Stomach (tissue), 8 donors: ENCODE measurements at regions not wholly inside any gene's neighbourhood (a gene's known extent, or its start where the extent isn't known, plus 50 kb on each side); places are given as distances from the start of the nearest gene placed in this dataset.

ENCODE experiments used
- DNase-seq, 2 donors: peaks; one replicate each; pipeline versions ENCODE4 v3.0.0 to v3.0.0-alpha.2; 2013 to 2019
- H3K27ac ChIP-seq, 5 donors: fragments of 200-600 bp in 4 of 5; sonication (generic) in 4 of 5; one replicate each; pipeline ENCODE4 v1.5.1; 2013 to 2019; ENCODE audit warnings: mild to moderate bottlenecking in 1 of 5, moderate library complexity in 1 of 5
- H3K27me3 ChIP-seq, 3 donors: fragments of 200-600 bp; sonication (generic); one replicate each; pipeline ENCODE4 v1.5.1; 2017 to 2019; ENCODE audit warnings: mixed run types in 1 of 3
- H3K36me3 ChIP-seq, 4 donors: fragments of 200-600 bp; sonication (generic); 1 replicate in 3 of 4; 2 replicates in 1 of 4; pipeline ENCODE4 v1.5.1; 2016 to 2019
- H3K4me1 ChIP-seq, 4 donors: fragments of 200-600 bp; sonication (generic); one replicate each; pipeline ENCODE4 v1.5.1; 2016 to 2019
- H3K4me3 ChIP-seq, 4 donors: fragments of 200-600 bp; sonication (generic) in 3 of 4; one replicate each; pipeline ENCODE4 v1.5.1; 2016 to 2019; ENCODE audit warnings: mild to moderate bottlenecking in 1 of 4
- H3K9me3 ChIP-seq, 4 donors: fragments of 200-600 bp; sonication (generic); one replicate each; pipeline ENCODE4 v1.5.1; 2016 to 2019
- EP300 ChIP-seq: sonication (generic); formaldehyde crosslinking; IDR thresholded peaks from one replicate; pipeline ENCODE4 v1.6.1; 2017; ENCODE audit warnings: antibody characterized with exemption
- POLR2A ChIP-seq, 4 donors: fragments of 450-650 bp; IDR thresholded peaks; one replicate each; pipeline ENCODE4 v1.6.1; 2016; ENCODE audit warnings: antibody characterized with exemption in 4 of 4, control low read depth in 2 of 4, mild to moderate bottlenecking in 1 of 4, moderate library complexity in 1 of 4
- POLR2AphosphoS5 ChIP-seq, 3 donors: sonication (generic); formaldehyde crosslinking; IDR thresholded peaks; one replicate each; pipeline ENCODE4 v1.6.1; 2016; ENCODE audit warnings: antibody characterized with exemption in 3 of 3
- WGBS, 5 donors: extraction: QIAGEN DNeasy Blood & Tissue Kit in 3 of 5; methylation state at CpG; one replicate each; pipeline versions ENCODE4 v1.1.5 to v1.1.7; 2013 to 2018; 5-methylcytosine and 5-hydroxymethylcytosine counted together
- intact Hi-C: fragments of 100-400 bp; cut with DNase I; formaldehyde crosslinking; loops from one replicate; pipeline ENCODE4 v1.15.1; 2023; ENCODE audit warnings: low total_unique reads
- TF ChIP-seq, protein P1 (sequence below), 7 experiments: fragments of 450-650 bp in 4 of 7; fragments of 200-600 bp in 3 of 7; sonication (generic) in 3 of 7; IDR thresholded peaks; one replicate each; pipeline ENCODE4 v1.5.1; 2016 to 2019; ENCODE audit warnings: antibody characterized with exemption in 7 of 7, control low read depth in 2 of 7, mild to moderate bottlenecking in 1 of 7
- donor health status: healthy with polysubstance abuse.
- donor health status: Bipolar disorder and iron deficiency.
- donor health status: healthy.

- no peak overlapping the region for H3K27ac ChIP-seq
- no peaks in the 10 kb centered on the region for H3K4me1 ChIP-seq
- WGBS, 5 donors = 74 to 87% (median 80%) methylated on average over 4 of the region's 4 CpGs
- no peak for DNase-seq
- TF ChIP-seq POLR2A (IDR thresholded peaks at IDR 0.05) (no peak), EP300 (no peak), POLR2AphosphoS5 (IDR thresholded peaks at IDR 0.05) (no peak)
- TF ChIP-seq, protein P1, sequence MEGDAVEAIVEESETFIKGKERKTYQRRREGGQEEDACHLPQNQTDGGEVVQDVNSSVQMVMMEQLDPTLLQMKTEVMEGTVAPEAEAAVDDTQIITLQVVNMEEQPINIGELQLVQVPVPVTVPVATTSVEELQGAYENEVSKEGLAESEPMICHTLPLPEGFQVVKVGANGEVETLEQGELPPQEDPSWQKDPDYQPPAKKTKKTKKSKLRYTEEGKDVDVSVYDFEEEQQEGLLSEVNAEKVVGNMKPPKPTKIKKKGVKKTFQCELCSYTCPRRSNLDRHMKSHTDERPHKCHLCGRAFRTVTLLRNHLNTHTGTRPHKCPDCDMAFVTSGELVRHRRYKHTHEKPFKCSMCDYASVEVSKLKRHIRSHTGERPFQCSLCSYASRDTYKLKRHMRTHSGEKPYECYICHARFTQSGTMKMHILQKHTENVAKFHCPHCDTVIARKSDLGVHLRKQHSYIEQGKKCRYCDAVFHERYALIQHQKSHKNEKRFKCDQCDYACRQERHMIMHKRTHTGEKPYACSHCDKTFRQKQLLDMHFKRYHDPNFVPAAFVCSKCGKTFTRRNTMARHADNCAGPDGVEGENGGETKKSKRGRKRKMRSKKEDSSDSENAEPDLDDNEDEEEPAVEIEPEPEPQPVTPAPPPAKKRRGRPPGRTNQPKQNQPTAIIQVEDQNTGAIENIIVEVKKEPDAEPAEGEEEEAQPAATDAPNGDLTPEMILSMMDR (IDR thresholded peaks at IDR 0.05) = no peak
- H3K27me3 ChIP-seq = no peaks in the 10 kb centered on the region
- H3K36me3 ChIP-seq = no peaks in the 10 kb centered on the region
- no peaks in the 10 kb centered on the region for H3K9me3 ChIP-seq
- intact Hi-C loops = no loop called here
- H3K4me3 ChIP-seq = no peak overlapping the region
Measured at GRCh38 chr12:63008372-63008771, 73.4 kb upstream of the PPM1H start.

DNA sequence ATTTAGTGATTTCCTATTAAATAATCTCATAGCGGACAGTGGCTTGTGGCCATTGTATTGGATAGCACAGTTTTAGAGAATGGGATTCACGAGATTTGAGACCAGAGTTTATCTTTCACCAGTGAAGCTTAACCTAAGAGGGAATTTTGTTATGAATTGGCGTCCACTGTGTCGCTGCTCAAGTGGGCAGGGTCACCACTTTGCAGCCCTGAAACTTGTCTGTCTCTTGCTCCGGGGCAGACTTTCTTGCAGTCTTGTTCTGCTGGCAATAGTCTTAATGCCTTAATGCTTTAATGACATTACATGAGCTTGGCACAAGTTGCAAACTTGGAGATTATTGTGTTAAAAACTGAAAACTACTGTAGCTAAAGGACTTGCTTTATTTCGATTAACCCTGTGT is 72.8 kb upstream of the PPM1H start:
- Histone ChIP-seq H3K4me1 (no peaks in the 10 kb centered on the region), H3K4me3 (no peak overlapping the region), H3K9me3 (no peaks in the 10 kb centered on the region), H3K27ac (no peak overlapping the region), H3K27me3 (no peaks in the 10 kb centered on the region), H3K36me3 (no peaks in the 10 kb centered on the region)
- no peak for DNase-seq
- WGBS, 5 donors = 73 to 78% (median 78%) methylated on average over 6 of the region's 6 CpGs
- TF ChIP-seq POLR2A (IDR thresholded peaks at IDR 0.05) (no peak), POLR2AphosphoS5 (IDR thresholded peaks at IDR 0.05) (no peak), EP300 (no peak)
- TF ChIP-seq, protein P1 (IDR thresholded peaks at IDR 0.05) = no peak
- intact Hi-C loops = no loop called here

DNA sequence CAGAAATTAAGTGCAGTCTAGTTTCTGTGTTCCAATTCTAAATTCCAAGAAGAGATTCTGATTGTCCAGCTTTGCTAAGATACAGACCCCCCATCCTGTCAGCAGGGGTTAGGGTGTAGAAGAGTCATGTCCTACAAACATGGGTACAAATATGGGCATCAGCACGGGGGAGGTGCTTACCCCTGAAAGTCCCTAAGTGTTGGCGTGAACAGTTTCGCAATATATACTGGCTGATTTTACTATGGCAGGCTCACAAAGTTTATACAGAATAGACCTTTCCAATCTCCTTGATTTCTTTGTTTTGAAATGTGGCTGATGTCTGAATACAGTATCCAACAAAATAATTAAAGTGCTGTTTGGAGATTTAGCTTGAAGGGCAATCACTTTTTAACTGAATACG is 71.6 kb upstream of the PPM1H start:
- WGBS, 5 donors = 66 to 73% (median 68%) methylated on average over 4 of the region's 4 CpGs

DNA sequence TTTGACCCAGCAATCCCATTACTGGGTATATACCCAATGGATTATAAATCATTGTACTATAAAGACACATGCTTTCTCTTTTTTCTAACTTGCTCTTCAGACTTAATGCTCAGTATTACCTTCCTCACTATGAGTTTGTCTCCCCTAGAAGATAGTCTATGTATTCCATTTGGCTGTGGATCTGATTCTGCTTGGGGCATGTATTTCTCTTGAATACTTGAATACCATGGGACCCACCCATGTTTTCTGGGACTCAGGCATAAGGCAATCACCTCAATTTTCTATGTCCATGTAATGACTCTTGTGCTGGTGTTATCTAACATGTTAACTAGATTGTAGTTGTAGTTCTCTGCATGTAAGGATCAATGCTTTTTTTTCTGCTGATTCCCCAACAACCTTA is 70.4 kb upstream of the PPM1H start:
- Histone ChIP-seq H3K9me3 (no peaks in the 10 kb centered on the region), H3K4me1 (no peaks in the 10 kb centered on the region), H3K36me3 (no peaks in the 10 kb centered on the region), H3K27ac (no peak overlapping the region), H3K4me3 (no peak overlapping the region), H3K27me3 (no peaks in the 10 kb centered on the region)
- TF ChIP-seq POLR2AphosphoS5 (IDR thresholded peaks at IDR 0.05) = no peak
- no peak for TF ChIP-seq EP300
- TF ChIP-seq, protein P1 (IDR thresholded peaks at IDR 0.05) = no peak
- TF ChIP-seq POLR2A (IDR thresholded peaks at IDR 0.05) = no peak
- DNase-seq = no peak
- intact Hi-C loops = no loop called here

More for the DNA sequence above, 71.6 kb upstream of the PPM1H start:
- H3K36me3 ChIP-seq = no peaks in the 10 kb centered on the region
- no peaks in the 10 kb centered on the region for H3K9me3 ChIP-seq
- no peak for TF ChIP-seq EP300
- TF ChIP-seq POLR2A (IDR thresholded peaks at IDR 0.05) = no peak
- TF ChIP-seq, protein P1 (IDR thresholded peaks at IDR 0.05) = no peak
- TF ChIP-seq POLR2AphosphoS5 (IDR thresholded peaks at IDR 0.05) = no peak
- H3K4me3 ChIP-seq = no peak overlapping the region
- DNase-seq = no peak
- H3K27ac ChIP-seq = no peak overlapping the region
- intact Hi-C loops = no loop called here
- no peaks in the 10 kb centered on the region for H3K27me3 ChIP-seq
- H3K4me1 ChIP-seq = no peaks in the 10 kb centered on the region
